Tibial artery (tissue), 4 donors: ENCODE measurements at regions not wholly inside any gene's neighbourhood (a gene's known extent, or its start where the extent isn't known, plus 50 kb on each side); places are given as distances from the start of the nearest gene placed in this dataset.

Experiments used
- DNase-seq, 2 donors: peaks; one replicate each; pipeline ENCODE4 v3.0.0-alpha.2; 2019
- H3K27ac ChIP-seq, 2 donors: fragments of 200-600 bp; sonication (generic) in 1 of 2; 1 replicate in 1 of 2; 2 replicates in 1 of 2; pipeline ENCODE4 v1.5.1; 2018 to 2019; ENCODE audit warnings: mild to moderate bottlenecking in 1 of 2
- H3K27me3 ChIP-seq, 2 donors: fragments of 200-600 bp; sonication (generic) in 1 of 2; one replicate each; pipeline versions ENCODE4 v1.5.1 to v1.6.0; 2016 to 2019
- H3K36me3 ChIP-seq, 3 donors: fragments of 200-600 bp; sonication (generic) in 2 of 3; one replicate each; pipeline ENCODE4 v1.5.1; 2016 to 2019; ENCODE audit warnings: mild to moderate bottlenecking in 2 of 3
- H3K4me1 ChIP-seq, 4 donors: fragments of 200-600 bp; sonication (generic) in 2 of 4; 1 replicate in 3 of 4; 2 replicates in 1 of 4; pipeline ENCODE4 v1.5.1; 2016 to 2019
- H3K4me3 ChIP-seq, 2 donors: fragments of 200-600 bp; sonication (generic) in 1 of 2; 1 replicate in 1 of 2; 2 replicates in 1 of 2; pipeline ENCODE4 v1.5.1; 2018 to 2019; ENCODE audit warnings: mild to moderate bottlenecking in 2 of 2
- H3K9me3 ChIP-seq, 3 donors: fragments of 200-600 bp; sonication (generic) in 1 of 3; one replicate each; pipeline ENCODE4 v1.5.1; 2016 to 2019
- CTCF ChIP-seq, 2 experiments: fragments of 200-600 bp in 1 of 2; fragments of 450-650 bp in 1 of 2; IDR thresholded peaks; one replicate each; pipeline ENCODE4 v1.5.1; 2017 to 2019; ENCODE audit warnings: antibody characterized with exemption in 2 of 2, mild to moderate bottlenecking in 1 of 2, moderate library complexity in 1 of 2
- intact Hi-C: fragments of 100-400 bp; cut with DNase I; formaldehyde crosslinking; loops from one replicate; pipeline ENCODE4 v1.15.0; 2023; ENCODE audit warnings: low total_unique reads

- H3K4me1 ChIP-seq: peaks cover 0 to 19% (median 0%) of the 10 kb centered on the region in 4 donors
- H3K36me3 ChIP-seq: no peaks in the 10 kb centered on the region
- H3K27me3 ChIP-seq: no peaks in the 10 kb centered on the region
- H3K4me3 ChIP-seq: no peak overlapping the region
- no peak overlapping the region for H3K27ac ChIP-seq
- DNase-seq: no peak
- intact Hi-C loops: no loop called here
- no peak for TF ChIP-seq CTCF (IDR thresholded peaks at IDR 0.05)
- H3K9me3 ChIP-seq: no peaks in the 10 kb centered on the region
Measured at GRCh38 chr2:154549869-154550268, 148.6 kb upstream of the KCNJ3 start.

- DNase-seq: no peak
- no peaks in the 10 kb centered on the region for H3K36me3 ChIP-seq
- H3K27ac ChIP-seq: no peak overlapping the region
- H3K9me3 ChIP-seq: no peaks in the 10 kb centered on the region
- no peak for TF ChIP-seq CTCF (IDR thresholded peaks at IDR 0.05)
- intact Hi-C loops: no loop called here
- no peak overlapping the region for H3K4me3 ChIP-seq
- no peaks in the 10 kb centered on the region for H3K27me3 ChIP-seq
- H3K4me1 ChIP-seq: peaks cover 0 to 19% (median 0%) of the 10 kb centered on the region in 4 donors
Measured at GRCh38 chr2:154551649-154552048, 146.8 kb upstream of the KCNJ3 start.

- Histone ChIP-seq H3K4me1 (peaks cover 0 to 10% (median 0%) of the 10 kb centered on the region in 4 donors), H3K27ac (no peak overlapping the region), H3K27me3 (no peaks in the 10 kb centered on the region), H3K4me3 (no peak overlapping the region), H3K36me3 (no peaks in the 10 kb centered on the region), H3K9me3 (no peaks in the 10 kb centered on the region)
- intact Hi-C loops: no loop called here
- no peak for DNase-seq
- TF ChIP-seq CTCF (IDR thresholded peaks at IDR 0.05): no peak
Measured at GRCh38 chr2:154554046-154554445, 144.4 kb upstream of the KCNJ3 start.

- H3K4me3 ChIP-seq: no peak overlapping the region
- no peak for TF ChIP-seq CTCF (IDR thresholded peaks at IDR 0.05)
- no peak for DNase-seq
Measured at GRCh38 chr2:154555710-154556109, 142.8 kb upstream of the KCNJ3 start.

GRCh38 chr2:154556146-154556545, 142.3 kb upstream of the KCNJ3 start:
- Histone ChIP-seq H3K9me3 (no peaks in the 10 kb centered on the region), H3K4me1 (no peaks in the 10 kb centered on the region), H3K27ac (no peak overlapping the region), H3K4me3 (no peak overlapping the region), H3K36me3 (no peaks in the 10 kb centered on the region), H3K27me3 (no peaks in the 10 kb centered on the region)
- intact Hi-C loops: no loop called here
- no peak for TF ChIP-seq CTCF (IDR thresholded peaks at IDR 0.05)
- DNase-seq: no peak

More at GRCh38 chr2:154555710-154556109, 142.8 kb upstream of the KCNJ3 start:
- no peaks in the 10 kb centered on the region for H3K36me3 ChIP-seq
- no peaks in the 10 kb centered on the region for H3K9me3 ChIP-seq
- no peaks in the 10 kb centered on the region for H3K4me1 ChIP-seq
- intact Hi-C loops: no loop called here
- no peak overlapping the region for H3K27ac ChIP-seq
- H3K27me3 ChIP-seq: no peaks in the 10 kb centered on the region

- H3K4me1 ChIP-seq: no peaks in the 10 kb centered on the region
- intact Hi-C loops: no loop called here
- H3K36me3 ChIP-seq: no peaks in the 10 kb centered on the region
- H3K27ac ChIP-seq: no peak overlapping the region
- no peak overlapping the region for H3K4me3 ChIP-seq
- TF ChIP-seq CTCF (IDR thresholded peaks at IDR 0.05): no peak
- DNase-seq: no peak
- peaks cover 0 to 4% (median 0%) of the 10 kb centered on the region in 3 donors for H3K9me3 ChIP-seq
- no peaks in the 10 kb centered on the region for H3K27me3 ChIP-seq
Measured at GRCh38 chr2:154556607-154557006, 141.9 kb upstream of the KCNJ3 start.
